ENCODE measurements at regions not wholly inside any gene's neighbourhood (a gene's known extent, or its start where the extent isn't known, plus 50 kb on each side); places are given as distances from the start of the nearest gene placed in this dataset.

DNA sequence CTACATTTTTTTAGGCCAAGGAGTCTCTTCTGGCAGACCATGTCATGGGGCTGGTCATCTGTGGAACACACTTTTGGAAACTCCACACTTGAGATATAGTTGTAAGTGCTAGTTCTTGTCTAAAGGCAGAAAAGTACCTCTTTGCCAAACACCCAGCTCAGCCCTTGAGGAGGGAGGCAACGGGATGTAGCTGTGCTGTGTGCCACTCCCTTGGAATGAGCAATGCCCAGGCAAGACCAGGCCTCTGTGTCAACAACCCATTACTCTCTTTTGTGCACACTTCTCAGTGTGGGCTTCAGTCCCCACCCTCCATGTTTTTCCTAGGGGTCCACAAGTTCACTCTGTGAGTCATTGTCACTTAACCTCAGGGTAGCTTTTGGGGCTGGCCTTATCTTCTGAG, 528.3 kb upstream of the CFAP20DC start:
- no peak for DNase-seq

DNA sequence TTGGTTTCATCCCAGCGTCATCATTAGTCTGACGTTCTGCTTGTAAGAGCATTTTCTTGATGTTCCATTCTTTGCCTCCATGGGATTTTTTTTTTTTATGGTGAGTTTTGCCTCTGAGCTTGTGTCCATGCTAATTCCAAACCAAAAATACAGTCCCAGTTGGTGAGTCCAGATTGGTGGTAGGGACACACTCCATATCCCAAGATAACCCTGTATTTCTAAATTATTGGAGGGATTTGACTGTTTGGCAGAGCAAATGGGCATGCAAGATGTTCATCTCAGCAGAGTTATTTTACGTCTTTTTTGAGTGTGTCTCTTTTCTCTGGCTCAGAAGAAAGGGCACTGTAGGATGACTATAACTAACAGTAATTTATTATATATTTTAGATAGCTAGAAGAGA, 526.8 kb upstream of the CFAP20DC start:
- DNase-seq: no peak

DNA sequence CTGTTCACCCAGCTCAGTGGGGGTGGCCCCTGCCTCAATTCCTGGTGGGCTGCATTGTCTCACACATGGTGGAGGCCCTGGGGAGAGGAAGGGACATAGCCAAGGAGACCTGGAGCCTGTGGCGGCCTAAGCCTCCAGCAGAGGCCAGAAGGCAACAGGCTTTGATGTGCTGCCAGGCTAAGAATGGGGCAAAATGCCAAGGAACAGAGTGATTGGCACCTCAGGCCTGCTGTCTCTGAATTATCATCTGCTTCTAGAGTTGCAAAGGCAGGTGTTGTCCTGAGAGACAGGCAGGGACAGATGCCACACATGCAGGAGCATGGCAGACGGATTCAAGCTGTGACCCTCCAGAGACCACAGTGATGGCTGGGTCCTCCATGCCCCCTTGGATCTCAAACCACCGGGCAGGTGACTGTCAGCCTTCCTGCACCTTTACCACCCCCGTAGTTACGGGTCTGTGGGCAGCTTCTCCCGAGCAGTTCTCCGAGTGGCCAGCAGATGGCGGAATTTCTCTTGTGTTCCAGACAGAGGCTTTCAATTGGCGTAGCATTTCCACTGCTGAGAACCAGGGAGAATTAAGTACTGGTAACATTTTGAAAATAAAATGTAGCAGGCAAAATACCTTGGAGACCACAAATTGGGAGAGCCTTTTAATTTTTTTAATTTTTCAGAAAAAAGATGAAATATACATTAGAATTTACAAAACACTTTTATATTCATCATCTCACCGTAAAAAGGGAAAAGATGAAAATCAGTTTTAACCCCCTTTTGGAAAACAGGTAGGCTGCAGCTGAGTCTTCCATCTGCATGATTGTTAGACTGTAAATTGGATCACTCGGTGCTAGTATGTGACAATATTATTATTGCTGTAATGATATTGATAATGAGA, 525.5 kb upstream of the CFAP20DC start:
- peak; percentile 73 for DNase-seq

DNA sequence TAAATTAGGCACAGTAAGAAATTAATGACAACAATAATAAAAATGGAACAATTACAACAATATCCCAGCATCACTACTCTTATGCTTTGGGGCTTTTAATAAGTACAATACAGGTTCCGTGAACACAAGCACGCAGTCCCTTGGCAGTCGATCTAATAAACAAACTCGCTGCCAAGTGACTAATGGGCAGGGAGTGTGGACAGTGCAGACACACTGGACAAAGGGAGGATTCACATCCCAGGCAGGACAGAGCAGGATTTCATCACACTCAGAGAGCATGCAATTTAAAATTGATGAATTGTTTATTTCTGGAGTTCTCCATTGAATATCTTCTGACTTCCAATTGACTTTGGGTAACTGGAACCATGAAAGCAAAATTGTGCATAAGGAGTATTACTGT, 524.1 kb upstream of the CFAP20DC start:
- DNase-seq: no peak

DNA sequence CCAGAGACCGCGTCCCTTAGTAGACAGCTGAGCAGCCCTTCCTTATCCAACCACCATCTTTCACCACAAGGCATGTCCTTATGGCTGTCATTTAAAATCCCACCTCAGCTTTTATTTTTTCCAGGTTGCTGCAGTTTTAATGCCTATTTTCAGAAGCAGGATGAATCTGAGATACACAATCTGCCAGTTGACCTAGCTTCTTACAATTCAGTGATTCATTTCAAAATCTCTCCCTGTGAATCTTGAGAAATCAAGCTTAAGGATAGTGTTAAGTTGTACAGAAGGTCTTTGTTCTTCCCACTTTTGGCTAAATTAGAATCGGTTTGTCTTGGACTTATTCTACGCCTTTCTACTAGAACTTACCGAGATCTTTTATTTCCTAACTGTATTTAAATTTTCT, 522.3 kb upstream of the CFAP20DC start:
- DNase-seq: no peak

DNA sequence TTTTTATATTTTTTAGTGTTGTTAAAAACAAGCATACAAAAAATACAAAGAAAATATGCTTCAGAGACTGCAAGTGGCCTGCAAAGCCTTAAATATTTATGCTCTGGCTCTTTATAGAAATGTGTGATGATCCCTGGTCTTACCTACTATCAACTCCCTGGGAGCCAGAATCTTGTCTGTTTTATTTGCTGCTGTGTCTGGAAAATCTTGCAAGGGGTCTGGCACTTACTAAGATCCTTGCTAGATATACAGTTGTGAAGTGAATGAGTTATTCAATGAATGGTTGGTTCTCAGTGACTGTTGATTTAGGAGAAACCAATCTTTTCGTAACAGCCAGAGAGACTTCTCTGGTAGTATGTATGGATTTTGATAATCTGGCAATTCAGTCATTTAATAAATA, 521.0 kb upstream of the CFAP20DC start:
- no peak for DNase-seq

DNA sequence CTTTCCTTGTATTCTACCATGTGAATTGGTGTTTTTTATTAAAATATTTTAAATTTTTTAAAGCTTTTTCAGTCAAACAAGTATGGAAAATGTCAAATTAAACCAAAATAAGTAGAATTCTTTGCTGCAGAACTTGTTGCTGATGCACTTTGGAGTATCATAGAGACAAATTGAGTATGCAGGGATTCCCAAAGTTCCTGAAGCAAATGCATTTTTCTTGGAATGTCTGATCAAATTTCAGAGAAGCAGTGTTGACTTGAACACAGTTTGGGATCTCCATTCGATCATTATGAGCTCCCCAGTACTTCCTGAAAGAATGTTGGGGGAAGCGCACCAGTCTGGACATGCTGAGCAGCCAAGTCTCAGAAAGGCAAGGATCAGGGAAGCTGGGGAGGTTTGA, 517.8 kb upstream of the CFAP20DC start:
- no peak for DNase-seq

DNA sequence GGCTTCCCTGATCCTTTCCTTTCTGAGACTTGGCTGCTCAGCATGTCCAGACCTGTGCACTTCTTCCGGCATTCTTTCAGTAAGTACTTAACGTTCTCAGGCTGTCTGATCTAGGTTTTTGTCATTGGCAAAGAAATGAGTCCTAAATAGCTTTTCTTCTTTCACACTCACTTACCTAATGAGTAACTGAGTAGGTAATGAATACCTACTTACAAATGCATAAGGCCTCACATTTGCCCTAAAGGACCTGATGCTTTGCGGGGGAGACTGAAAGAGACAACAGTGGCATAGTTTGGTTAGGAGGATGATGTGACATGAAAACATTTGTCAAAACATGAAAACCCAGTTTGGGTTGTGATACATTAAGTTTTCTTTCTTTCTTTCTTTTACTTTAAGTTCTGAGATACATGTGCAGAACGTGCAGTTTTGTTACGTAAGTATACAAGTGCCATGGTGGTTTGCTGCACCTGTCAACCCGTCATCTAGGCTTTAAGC, 516.7 kb upstream of the CFAP20DC start:
- DNase-seq: no peak

DNA sequence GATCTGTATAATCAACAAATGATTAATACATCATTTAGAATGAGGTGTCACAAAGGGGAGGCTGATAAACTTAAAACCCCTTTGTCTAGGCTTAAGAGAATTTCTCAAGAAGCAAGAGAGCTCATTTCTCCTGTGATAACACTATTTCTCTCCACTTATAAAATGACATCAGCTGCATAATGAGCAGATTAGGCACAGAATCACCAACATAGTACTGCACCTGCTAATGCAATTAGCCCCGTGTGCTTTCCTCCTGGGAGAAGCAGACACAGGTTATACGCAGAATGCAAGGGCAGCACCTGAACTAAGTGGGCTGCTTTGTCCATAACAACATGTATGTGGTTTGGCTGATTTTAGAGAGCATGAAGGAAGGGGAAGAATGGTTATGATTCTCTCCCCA, 515.3 kb upstream of the CFAP20DC start:
- no peak for DNase-seq

DNA sequence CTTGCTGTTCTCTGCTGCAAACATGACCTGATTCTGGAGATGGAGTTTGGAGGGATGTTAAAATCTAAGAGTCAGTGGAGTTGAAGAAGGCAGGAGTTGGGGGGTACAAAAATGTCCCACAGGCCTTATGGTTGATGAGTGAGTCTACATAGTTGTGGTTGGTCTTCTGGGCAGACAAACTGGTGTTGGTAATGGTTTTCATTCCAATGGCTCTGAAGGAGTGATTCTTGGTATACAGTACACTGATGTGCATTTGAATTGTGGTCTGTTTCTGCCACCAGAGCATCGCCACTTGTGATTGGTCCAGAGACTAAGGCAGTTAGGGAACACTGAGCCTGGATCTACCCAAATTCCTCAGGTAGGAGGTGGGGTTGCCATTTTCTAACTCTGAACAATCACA, 514.1 kb upstream of the CFAP20DC start:
- no peak for DNase-seq

DNA sequence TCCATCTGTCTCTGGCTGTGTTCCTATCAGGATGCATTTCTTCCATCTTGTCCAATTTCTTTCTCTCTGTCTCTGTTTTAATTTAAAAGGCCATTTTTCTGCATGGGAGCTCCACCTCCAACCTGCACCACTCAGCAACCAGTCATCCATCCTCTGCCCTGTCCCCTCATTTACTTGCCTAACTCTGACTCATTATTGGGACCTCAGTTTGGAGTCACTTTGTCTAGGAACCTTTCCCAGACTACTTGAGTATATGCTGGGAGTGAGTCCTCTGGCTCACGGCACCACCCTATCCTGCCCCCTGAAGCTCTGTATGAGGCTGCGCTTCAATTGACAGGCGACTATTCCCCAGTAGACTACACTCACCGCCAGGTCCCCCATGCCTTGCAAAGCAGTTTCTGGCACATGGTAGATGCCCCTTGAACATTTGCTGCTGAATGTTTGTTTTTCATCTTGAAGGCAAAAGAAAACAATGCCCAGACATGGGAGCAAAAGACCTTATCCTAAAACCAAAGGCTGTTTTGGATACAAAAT, 513.3 kb upstream of the CFAP20DC start:
- no peak for DNase-seq

DNA sequence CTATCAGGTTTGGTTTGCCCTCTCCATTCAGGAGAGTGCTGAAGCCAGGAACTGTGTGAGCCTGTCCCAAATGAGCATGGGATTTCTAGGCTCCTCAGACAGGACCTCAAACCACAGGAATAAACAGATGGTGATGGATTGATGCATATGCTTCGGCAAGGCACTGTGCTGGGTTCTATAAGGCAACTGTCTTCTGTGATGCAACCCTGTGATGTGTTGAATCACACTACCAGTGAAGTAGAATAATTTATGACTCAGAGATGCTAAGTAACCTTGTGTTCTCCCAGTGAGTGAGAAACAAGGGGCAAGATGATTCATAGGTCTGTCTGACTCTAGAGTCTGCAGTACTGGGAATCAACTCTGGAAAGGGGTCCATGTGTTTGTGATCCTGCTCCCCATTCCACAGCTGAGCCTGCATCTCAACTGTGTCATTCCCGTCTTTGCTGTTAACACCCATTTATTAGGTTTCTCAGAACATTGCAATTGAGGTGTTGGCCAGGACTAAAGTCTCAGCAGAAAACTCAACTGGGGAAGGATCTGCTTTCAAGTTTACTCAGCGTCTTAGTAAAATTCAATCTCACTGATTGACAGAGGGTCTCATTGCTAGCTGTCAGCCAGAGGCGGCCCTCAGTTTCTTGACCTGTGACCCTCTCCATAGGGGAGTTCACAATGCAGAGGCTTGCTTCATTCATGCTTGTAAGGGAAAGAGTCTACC, 510.1 kb upstream of the CFAP20DC start:
- no peak for DNase-seq

DNA sequence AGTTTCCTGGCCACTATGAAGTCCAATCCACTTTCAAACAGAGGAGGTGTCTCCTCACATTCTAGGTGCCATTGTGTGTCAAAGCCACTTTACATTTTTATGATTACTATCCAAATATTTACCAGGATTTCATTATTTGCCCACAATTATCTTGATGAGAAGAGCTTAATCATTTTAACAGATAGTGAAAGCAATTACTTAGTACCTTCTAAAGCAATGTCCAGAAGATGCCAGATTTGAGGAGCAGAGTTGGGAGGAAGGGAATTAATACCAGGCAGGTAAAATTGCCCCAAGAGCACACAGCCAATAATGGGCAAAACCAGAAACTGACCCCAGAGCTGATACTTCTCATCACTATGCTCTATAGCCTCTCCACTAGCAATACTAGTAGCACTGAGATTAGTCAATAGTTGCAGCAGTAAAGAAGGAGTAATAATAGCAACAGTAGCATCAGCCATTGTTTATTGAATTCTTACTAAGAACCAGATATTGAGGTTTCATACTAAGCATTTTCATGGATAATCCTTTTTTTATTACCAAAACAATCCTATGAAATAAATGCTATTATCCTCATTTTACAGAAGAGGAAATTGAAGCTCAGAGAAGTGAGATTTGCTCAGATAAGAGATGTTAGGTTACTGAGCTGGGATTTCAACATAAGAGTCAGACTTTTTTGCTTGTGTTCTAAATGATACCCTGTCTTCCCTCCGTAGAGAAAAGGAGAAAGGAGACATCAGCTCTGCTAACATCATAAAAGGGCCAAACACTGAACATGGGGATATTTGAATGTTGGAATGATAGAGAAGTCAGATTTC, 509.3 kb upstream of the CFAP20DC start:
- DNase-seq: no peak

DNA sequence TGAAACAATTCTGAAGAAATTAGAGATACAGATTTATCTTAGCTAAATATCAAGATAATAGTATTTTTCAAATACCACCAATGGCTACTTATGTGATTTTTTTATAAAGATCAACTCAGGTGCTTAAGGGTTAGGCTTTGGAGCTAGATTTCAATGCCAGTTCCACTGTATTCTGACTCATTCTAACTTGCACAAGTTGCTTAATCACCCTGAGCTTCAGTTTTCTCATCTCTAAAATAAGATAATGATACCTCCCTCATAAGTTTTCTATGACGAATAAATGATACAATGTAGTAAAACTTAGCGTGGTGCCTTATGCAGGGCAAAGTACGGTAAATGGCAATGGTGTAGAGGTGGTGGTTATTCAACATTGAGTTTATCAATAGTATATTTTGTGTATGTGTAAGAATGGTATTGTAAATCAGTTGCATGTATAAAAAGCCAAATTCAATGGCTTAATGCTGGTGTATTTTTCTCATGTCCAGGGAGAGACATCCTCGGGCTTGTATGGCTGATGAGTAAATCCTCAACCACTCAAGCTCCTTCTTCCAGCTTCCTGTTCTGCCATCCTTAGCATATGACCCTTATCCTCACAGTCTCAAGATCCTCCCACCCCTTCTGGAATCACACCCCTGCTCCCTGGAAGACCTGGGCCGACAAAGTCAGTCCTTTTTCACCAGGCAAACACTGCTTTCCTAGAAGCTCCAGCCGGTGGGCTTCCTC, 505.9 kb upstream of the CFAP20DC start:
- no peak for DNase-seq

DNA sequence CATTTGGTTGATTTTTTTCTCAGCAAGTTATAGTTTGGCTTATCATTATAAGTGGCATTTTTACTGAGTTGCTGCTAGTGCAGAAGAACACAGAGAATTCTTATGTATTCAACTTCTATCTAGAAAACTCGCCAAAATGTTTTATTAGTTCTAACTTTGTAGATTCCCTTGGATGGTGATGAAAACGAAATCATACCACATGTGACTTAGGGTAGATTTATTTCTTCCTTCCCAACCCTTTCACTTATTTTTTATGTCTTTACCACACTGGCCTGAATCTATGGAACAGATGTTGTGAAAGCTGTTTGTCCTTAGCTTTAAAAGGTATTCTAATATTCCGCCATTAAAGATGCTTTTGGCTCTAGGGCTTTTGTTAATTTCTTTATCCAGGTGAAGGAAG, 503.3 kb upstream of the CFAP20DC start:
- DNase-seq: no peak

DNA sequence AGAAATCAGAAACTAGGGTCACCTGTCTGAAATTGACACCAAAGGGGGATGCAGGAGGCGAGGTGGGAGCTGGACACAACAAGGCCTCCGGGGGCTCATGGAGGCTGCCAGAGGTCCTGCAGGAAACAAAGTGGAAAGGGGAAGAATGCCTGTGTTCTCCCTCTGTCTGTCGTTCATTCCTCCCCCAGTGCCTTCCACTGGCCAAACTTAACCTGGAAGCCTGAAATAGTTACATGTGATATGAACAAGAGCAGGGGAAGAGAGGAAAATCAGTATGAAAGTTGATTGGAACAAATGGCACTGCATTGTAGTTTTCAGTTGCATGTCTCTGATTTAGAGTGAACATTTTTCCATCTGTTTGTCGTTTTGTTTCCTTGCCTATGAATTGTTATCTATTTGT, 502.0 kb upstream of the CFAP20DC start:
- no peak for DNase-seq

DNA sequence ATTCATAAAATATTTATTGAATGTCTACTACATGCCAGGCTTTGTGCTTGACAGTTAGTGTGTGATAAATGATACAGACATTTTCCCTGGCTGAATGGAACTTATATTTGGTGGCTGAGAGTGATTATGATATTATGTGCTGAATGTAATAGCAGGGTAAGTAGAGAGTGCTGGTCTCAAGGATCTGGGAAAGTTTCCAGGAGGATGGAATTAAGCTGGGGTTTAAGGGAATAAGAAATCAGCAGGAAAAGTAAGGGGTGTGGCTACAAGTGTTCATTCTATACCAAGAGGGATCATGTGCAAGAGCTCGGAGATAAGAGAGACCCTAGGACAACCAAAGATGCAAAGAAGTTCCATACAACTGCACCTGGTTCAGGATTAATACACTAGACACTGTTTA, 500.1 kb upstream of the CFAP20DC start:
- DNase-seq: peak; percentile 29

DNA sequence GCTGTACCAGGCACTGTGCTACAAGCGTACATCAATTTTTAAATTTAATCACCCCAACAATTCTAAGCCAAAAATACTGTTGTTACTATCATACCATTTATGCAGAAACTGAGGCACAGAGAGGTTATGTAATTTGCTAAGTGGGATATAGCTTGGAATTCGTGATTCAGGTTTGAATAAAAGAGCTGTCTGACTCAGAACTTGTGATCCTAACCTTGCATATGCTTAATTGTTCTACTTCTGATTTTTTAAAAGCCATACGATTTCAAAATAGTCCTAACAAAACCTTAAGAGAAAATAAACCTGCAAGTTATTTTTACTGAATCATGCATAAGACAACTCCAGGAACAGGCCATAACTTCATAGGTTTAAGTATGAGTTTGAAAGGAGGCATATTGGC, 498.0 kb upstream of the CFAP20DC start:
- DNase-seq: no peak

DNA sequence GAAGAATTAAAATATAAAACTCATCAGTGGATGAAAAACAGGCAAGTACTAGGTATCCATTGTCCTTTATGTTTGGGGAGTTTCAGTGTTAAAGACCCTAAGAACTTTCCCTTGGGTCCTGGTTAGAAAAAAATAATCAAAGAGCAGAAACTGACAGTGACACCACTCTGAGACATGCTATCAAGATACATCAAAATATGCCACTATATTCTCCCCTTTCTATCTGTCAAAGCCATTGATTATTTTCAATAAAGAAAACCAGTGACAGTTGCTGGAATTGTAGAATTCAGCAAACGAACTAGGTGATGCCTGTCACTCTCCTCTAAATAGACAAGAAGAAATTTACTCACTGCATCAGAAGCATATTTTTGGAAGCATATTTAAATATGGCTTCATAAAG, 496.7 kb upstream of the CFAP20DC start:
- no peak for DNase-seq

DNA sequence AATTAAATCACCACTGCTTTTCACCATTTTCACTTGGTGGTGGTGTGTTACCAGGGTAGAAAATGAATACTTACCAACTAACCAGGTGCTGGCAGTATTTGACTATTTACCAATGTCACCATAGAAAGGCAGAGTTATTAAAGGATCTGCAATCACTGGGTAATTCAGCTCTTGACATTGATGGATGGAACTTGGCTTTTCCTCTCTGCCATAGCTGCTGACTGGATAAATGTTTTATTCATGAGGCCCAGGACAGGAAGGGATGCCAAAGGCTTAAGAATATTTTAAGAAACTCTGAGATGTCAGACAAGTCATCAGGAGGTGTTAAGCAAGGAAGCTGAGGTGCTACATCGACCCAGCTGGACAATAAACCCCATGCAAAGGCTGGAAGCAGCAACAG, 495.5 kb upstream of the CFAP20DC start:
- no peak for DNase-seq

DNA sequence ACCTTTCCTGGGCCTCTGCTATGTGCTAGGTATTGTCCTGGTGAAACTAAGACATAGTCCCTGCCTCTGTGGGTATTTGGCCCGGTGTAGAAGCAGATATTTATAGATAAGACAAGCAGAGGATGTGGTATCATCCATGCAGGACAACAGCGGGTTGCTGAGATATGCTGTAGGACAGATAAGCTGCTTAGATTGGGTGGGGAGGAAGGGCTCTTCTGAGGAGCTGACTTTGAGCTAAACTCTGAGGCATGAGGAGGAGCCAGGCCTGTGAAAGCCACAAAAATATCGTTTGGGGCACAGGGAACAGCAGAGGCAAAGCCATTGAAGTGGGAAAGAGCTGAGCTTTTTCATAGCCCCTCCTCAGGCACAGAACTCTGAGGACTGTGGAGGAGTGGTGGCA, 492.5 kb upstream of the CFAP20DC start:
- DNase-seq: no peak

DNA sequence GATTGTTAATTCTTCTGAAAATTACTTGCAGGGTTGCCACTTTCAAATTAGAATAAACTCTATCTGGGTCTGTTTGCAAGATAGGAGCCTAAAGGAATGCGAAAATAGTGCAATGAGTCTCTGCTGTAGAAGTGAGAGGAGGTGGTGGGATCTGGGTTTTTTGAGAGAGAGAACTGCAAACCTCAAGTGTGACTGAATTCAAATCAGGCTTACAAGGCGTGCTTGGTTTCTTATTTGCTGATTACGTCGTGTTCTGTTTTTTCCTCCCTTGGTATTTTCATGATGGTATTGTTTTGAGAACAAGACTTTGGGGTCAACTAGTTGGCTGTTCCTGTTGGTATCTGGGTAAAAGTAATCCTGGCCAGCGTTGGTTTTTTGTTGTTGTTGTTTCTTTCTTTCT, 490.9 kb upstream of the CFAP20DC start:
- DNase-seq: no peak

DNA sequence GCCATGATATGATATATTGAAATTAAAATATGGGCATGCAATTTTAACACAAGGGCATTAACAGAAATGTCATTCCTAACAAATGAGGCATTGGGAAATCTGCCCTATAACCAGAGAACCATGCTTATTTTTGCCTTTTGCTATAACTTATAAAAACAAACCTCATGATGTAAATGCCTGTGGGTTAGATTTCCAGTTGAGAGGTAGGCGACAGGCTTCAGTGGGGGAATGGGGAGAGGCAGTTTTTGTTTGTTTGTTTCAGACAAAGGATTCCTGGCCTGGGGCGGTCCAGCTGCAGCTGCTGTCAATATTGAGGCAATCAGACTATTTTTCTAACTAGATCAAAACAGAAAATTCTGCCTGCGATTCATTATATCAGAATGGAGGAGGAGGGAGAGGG, 490.4 kb upstream of the CFAP20DC start:
- no peak for DNase-seq

All from NCI-H2227 treated with DMSO at 0.1 percent for 48 hours (cell line).